GM18951 (cell line): ENCODE measurements at regions not wholly inside any gene's neighbourhood (a gene's known extent, or its start where the extent isn't known, plus 50 kb on each side); places are given as distances from the start of the nearest gene placed in this dataset.

Source experiments
- POLR2A ChIP-seq: IDR thresholded peaks from 4 replicates; pipeline ENCODE4 v1.6.1; 2011; ENCODE audit warnings: mild to moderate bottlenecking; ENCODE audit not compliant: insufficient read length, insufficient read depth; ENCODE audit errors: extremely low read depth
- in situ Hi-C: fragments of 300-500 bp; cut with MboI; formaldehyde crosslinking; loops from one replicate; pipeline ENCODE4 v1.12.0; 2022; ENCODE audit warnings: low sequenced_read_pairs, mixed read lengths, inconsistent platforms; ENCODE audit not compliant: unreplicated experiment

GRCh38 chr3:46082021-46082420, 54.7 kb upstream of the XCR1 start:
- TF ChIP-seq POLR2A: no peak
- in situ Hi-C loops: no loop called here

DNA sequence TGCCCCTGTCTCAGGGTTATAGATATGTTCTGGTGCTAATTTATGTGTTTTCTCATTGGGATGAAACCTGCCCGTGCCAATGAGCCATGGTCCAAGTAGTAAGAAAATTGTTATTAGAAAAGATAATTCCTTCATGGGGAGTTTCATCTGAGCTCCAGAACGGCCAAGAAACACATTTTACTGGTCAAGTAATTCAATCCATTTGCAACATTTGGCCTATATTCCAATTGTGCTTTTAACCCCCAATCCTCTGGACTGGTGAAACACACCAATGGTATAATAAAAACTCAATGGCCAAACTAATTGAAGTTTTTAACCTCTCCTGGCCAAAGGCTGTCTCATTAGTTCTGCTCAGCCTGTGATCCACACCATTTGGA, 53.7 kb upstream of the XCR1 start:
- in situ Hi-C loops: no loop called here
- TF ChIP-seq POLR2A: no peak

GRCh38 chr3:46080124-46080968, 53.1 kb upstream of the XCR1 start:
- in situ Hi-C loops: no loop called here
- no peak for TF ChIP-seq POLR2A

- in situ Hi-C loops: loop anchor here (10.0 kb wide), 1 partner anchor 314 kb away; no protein-coding TSS in a partner anchor
- no peak for TF ChIP-seq POLR2A
Observed at GRCh38 chr3:46078712-46079400, 51.6 kb upstream of the XCR1 start.
